22Rv1 (cell line): ENCODE measurements at regions not wholly inside any gene's neighbourhood (a gene's known extent, or its start where the extent isn't known, plus 50 kb on each side); places are given as distances from the start of the nearest gene placed in this dataset.

Experiments
- ZFX ChIP-seq: fragments of 450-650 bp; IDR thresholded peaks from 2 replicates; pipeline ENCODE4 v1.6.1; 2017; ENCODE audit warnings: antibody characterized with exemption, borderline replicate concordance
- TF ChIP-seq, protein P1 (sequence below): fragments of 450-650 bp; IDR thresholded peaks from 2 replicates; pipeline ENCODE4 v1.5.1; 2017; ENCODE audit warnings: mild to moderate bottlenecking

DNA sequence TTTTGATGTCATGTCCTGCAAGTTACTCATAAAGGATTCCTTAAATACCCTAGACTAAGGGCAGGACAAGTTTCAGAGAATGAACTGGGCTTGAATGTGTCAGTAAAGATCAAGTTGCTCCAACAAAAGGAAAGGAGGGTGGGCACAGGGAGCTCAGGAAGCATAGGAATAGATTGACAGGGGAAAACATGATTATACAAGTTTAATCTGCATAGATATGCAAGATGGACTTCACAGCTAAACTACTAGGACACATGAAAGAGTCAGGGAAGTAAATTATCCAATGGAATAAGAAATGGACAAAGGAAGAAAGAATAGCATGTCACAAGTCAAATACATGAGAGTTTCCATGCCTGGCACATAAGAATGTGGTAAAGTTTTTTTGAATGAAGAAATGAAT is 203.9 kb upstream of the SAMSN1 start:
- TF ChIP-seq, protein P1, sequence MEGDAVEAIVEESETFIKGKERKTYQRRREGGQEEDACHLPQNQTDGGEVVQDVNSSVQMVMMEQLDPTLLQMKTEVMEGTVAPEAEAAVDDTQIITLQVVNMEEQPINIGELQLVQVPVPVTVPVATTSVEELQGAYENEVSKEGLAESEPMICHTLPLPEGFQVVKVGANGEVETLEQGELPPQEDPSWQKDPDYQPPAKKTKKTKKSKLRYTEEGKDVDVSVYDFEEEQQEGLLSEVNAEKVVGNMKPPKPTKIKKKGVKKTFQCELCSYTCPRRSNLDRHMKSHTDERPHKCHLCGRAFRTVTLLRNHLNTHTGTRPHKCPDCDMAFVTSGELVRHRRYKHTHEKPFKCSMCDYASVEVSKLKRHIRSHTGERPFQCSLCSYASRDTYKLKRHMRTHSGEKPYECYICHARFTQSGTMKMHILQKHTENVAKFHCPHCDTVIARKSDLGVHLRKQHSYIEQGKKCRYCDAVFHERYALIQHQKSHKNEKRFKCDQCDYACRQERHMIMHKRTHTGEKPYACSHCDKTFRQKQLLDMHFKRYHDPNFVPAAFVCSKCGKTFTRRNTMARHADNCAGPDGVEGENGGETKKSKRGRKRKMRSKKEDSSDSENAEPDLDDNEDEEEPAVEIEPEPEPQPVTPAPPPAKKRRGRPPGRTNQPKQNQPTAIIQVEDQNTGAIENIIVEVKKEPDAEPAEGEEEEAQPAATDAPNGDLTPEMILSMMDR: no peak
- no peak for TF ChIP-seq ZFX
